Mucosa of gallbladder (tissue), 1 donor: ENCODE measurements at regions not wholly inside any gene's neighbourhood (a gene's known extent, or its start where the extent isn't known, plus 50 kb on each side); places are given as distances from the start of the nearest gene placed in this dataset.

Experiments used
- DNase-seq: peaks from one replicate; pipeline ENCODE4 v3.0.0-alpha.2; 2020; ENCODE audit warnings: low spot score
- donor health status: DM: no; HTN: no; CAD: no.

DNA sequence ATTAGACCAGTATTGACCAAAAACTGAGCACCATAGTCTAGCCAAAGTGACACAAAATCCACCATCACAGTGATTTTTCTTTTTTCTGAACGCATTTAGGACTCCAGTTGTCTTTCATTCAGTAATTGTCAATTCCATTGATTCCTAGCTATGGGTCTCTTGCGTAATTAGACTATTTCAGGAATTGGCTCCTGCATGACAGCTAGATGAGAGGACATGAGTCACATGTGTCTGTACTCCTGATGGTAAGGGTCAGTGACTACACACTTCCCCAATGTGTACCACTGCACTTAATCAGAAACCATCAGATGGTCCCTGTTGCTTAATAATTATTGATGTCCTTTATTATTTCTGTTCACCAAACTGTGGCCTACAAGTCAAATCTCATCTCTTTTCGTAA lies 469.5 kb downstream of the POM121L12 start:
- no peak for DNase-seq

DNA sequence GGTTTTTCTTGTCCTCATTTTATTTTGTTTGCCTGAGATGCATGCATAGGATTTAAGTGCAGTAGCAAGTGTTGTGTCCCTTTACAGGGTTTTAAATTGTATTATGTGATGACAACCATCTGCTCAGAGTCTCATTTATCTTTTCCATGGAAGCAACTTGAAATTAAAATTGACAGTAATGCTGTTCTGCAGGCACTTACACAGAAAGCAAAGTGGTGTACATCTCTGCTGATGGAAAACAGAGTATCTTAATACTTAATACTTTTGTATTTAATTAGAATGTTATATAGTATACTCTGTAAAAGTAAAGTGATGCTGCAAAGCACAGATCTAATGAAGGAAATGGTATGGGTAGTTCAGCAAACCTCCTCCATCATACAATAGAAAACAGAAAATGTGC lies 482.9 kb downstream of the POM121L12 start:
- no peak for DNase-seq

DNA sequence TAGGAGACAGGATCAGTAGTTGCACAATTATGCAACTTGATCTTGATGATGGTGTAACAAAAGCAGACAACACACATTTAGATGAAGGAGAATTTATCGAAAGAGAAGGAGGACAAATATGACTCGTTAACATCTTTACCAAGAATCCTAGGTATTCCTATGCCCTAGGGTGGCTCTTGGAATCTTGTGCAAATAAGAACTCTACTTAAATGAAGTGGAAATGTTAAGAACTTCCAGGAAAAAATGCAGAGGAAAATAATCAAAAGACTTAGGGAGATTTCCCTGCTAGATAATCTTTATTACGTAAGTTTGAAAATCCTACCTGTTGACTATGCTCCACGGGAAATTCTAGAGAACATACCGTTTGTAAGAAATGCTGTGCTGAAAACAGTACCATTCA lies 485.4 kb downstream of the POM121L12 start:
- no peak for DNase-seq

DNA sequence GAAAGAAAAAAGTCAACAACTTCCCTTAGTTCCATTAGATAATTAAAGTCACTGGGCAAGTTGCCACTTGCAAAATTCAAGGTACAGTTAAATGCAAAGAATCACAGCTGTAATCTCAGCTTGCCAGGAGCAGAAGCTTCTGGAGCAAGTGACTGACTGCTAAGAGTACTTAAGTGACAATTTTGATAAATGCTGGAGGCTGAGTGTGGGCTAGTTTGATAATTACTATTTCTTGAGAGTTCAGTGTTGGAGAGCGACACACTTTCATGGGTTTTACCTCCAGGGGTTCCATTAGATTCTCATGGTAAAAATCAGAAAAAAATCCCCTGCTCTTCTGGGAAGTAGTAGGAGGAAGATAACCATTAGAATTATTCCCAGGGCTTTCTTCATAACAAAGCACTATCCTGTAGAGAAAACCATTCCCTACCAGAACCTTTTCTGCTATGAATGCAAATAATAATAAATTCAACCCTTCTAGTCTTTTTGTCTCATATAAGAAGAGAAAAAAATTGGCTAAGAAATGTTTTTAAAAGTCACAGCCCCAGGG lies 486.3 kb downstream of the POM121L12 start:
- DNase-seq: no peak

DNA sequence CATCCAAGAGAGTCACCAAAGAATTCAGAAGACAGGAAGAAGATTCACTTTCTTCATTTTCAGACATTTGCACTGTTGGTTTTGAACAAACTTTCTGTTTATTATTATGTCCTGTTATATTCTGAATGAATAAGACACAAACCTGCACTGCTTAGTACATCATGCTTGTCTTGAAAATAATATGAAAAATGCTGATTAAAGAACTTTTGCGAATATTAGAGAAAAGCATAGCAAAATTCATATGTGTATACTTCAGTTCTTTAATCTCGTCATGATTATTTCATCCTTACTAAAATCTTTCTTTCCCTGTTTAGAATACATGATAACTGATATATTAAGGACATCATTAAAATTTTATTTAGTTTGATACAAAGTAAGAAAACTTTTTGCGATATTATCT lies 504.1 kb downstream of the POM121L12 start:
- DNase-seq: no peak

DNA sequence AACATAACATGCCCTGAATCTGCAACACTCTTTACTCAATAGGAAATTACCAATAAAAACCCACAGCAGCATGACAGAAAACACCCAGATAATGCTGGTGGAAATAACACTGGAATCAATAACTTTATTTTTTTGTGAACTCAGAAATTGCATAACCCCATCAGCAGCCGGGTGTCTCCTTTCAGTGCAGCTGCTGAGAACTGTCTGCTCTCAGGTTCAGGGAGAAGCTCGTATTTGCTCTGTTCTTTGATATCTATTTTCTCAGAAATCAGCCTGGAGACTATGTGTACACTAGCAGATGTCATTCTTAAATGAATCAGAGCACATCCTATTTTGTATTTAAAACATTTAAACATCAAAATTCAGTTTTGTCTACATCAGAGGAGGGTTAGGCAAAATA lies 506.0 kb downstream of the POM121L12 start:
- DNase-seq: no peak

DNA sequence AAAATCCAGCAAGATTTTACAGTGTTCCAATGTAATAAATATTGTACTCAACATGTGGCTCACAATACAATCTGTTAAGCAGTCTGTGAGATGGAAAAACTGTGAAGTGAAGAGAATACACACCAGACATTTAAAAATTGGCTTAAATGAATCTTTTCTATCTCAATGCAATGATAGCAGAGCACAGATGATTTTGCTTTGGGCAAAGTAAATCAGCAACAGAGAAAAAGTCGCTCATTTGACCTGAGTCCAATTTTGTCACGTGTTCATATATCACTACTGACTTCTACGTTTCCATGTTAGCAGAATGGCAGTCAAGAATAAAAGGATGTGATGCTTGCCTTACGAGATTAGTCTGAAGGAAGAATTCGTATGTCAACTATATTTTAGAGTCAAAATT lies 506.7 kb downstream of the POM121L12 start:
- no peak for DNase-seq
